ENCODE measurements at regions not wholly inside any gene's neighbourhood (a gene's known extent, or its start where the extent isn't known, plus 50 kb on each side); places are given as distances from the start of the nearest gene placed in this dataset.

- TF ChIP-seq ZBTB11 (CRISPR knock-in tag; IDR thresholded peaks at IDR 0.05) (no peak), JUNB (IDR thresholded peaks at IDR 0.05) (no peak), KAT2A (conservative IDR thresholded peaks at IDR 0.05; ENCODE audit: control insufficient read depth, low read depth, low read length) (no peak), CEBPB (IDR thresholded peaks at IDR 0.05; ENCODE audit: borderline replicate concordance in 1 of 2, low read depth in 2 of 2, low read length in 2 of 2) (no peak), BHLHE40 (IDR thresholded peaks at IDR 0.05; ENCODE audit: borderline replicate concordance in 1 of 2, low read depth in 2 of 2, low read length in 1 of 2) (no peak), E4F1 (IDR thresholded peaks at IDR 0.05; ENCODE audit: borderline replicate concordance, partially characterized antibody) (no peak), RELA (IDR thresholded peaks at IDR 0.05; ENCODE audit: borderline replicate concordance, partially characterized antibody) (no peak)
These were observed 274.0 kb downstream of the RNF152 start (continued) for GRCh38 chr18:61618816-61619215.
